ENCODE measurements at regions not wholly inside any gene's neighbourhood (a gene's known extent, or its start where the extent isn't known, plus 50 kb on each side); places are given as distances from the start of the nearest gene placed in this dataset.

DNA sequence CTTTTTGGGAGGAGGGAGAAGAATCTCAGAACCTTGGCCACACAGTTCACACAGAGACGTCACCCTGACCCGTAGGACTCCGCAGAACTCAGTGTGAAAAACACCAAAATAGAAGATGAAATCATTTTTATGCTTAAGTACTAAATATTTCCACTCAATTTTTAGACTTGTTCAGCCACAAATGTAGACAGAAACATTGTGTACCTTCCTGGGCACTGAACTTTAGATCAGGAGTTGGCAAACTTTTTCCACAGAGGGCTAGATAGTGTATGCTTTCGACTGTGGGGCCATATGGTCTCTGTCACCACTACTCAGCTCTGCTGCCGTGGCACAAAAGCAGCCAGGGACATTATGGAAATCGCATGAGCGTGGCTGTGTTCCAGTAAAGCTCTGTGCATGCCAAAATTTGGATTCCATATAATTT lies 61.8 kb upstream of the STOX2 start:
- peaks cover 3% of the 10 kb centered on the region; the same call in 1 of the 2 replicates for H3K9me3 ChIP-seq (ENCODE audit: insufficient read depth, low read depth, low read length)
- no peaks in the 10 kb centered on the region for H3K4me1 ChIP-seq (ENCODE audit: insufficient read depth, low read length, poor library complexity, severe bottlenecking)
- H3K4me2 ChIP-seq (ENCODE audit: low read depth, low read length, poor library complexity, severe bottlenecking) = no peak overlapping the region
- H3K27me3 ChIP-seq (ENCODE audit: insufficient read depth, low read length, poor library complexity, severe bottlenecking) = no peaks in the 10 kb centered on the region
- no peak overlapping the region for H3K4me3 ChIP-seq (ENCODE audit: low read length, poor library complexity, severe bottlenecking)
- TF ChIP-seq EZH2phosphoT487 (IDR thresholded peaks at IDR 0.05; ENCODE audit: borderline replicate concordance) = no peak
- TF ChIP-seq, protein P1, sequence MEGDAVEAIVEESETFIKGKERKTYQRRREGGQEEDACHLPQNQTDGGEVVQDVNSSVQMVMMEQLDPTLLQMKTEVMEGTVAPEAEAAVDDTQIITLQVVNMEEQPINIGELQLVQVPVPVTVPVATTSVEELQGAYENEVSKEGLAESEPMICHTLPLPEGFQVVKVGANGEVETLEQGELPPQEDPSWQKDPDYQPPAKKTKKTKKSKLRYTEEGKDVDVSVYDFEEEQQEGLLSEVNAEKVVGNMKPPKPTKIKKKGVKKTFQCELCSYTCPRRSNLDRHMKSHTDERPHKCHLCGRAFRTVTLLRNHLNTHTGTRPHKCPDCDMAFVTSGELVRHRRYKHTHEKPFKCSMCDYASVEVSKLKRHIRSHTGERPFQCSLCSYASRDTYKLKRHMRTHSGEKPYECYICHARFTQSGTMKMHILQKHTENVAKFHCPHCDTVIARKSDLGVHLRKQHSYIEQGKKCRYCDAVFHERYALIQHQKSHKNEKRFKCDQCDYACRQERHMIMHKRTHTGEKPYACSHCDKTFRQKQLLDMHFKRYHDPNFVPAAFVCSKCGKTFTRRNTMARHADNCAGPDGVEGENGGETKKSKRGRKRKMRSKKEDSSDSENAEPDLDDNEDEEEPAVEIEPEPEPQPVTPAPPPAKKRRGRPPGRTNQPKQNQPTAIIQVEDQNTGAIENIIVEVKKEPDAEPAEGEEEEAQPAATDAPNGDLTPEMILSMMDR (conservative IDR thresholded peaks at IDR 0.05; ENCODE audit: low read length) = no peak
- no peaks in the 10 kb centered on the region for H3K36me3 ChIP-seq (ENCODE audit: insufficient read depth, low read length)
- H3F3A ChIP-seq (ENCODE audit: low read depth) = no peaks in the 10 kb centered on the region
- H4K20me1 ChIP-seq (ENCODE audit: insufficient read depth, low read length, poor library complexity, severe bottlenecking) = no peaks in the 10 kb centered on the region
- H2AFZ ChIP-seq (ENCODE audit: low read length) = no peak overlapping the region
- no peaks in the 10 kb centered on the region for H3K9me2 ChIP-seq (replicated peaks; ENCODE audit: low read depth, low read length)
- H3K9ac ChIP-seq (ENCODE audit: low read depth, low read length, poor library complexity, severe bottlenecking) = no peak overlapping the region
- H3K79me2 ChIP-seq (ENCODE audit: insufficient read depth, low read length) = no peaks in the 10 kb centered on the region

GRCh38 chr4:183846951-183847350 lies 58.2 kb upstream of the STOX2 start:
- no peak overlapping the region for H3K4me2 ChIP-seq (ENCODE audit: low read depth, low read length, poor library complexity, severe bottlenecking)
- no peaks in the 10 kb centered on the region for H3K79me2 ChIP-seq (ENCODE audit: insufficient read depth, low read length)

DNA sequence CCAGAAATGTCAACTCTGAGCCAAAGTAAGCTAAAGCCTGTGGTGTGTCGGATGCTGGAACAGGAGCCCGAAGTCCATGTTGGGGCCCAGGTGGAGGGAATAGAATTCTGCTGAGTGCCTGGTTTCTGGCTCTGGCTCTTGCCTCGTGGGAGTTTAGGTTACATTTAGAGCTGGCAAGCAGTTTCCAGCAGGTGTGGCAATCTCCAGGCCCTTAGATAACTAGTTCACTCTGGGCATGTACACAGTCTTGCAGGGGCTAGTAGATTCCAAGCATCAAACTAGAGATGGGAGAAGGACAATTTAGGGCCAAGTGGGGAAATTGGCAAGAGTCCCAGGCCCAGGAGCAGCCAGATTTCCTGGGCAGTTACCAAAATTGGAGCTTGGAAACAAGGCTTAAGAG lies 56.3 kb upstream of the STOX2 start:
- H3K4me1 ChIP-seq (ENCODE audit: insufficient read depth, low read length, poor library complexity, severe bottlenecking) = peaks cover 6% of the 10 kb centered on the region
- H4K20me1 ChIP-seq (ENCODE audit: insufficient read depth, low read length, poor library complexity, severe bottlenecking) = no peaks in the 10 kb centered on the region
- H3K9me2 ChIP-seq (replicated peaks; ENCODE audit: low read depth, low read length) = no peaks in the 10 kb centered on the region
- no peaks in the 10 kb centered on the region for H3K79me2 ChIP-seq (ENCODE audit: insufficient read depth, low read length)
- H3F3A ChIP-seq (ENCODE audit: low read depth) = no peaks in the 10 kb centered on the region
- H2AFZ ChIP-seq (ENCODE audit: low read length) = no peak overlapping the region
- TF ChIP-seq, protein P1 (conservative IDR thresholded peaks at IDR 0.05; ENCODE audit: low read length) = no peak
- no peak for TF ChIP-seq EZH2phosphoT487 (IDR thresholded peaks at IDR 0.05; ENCODE audit: borderline replicate concordance)
- H3K27me3 ChIP-seq (ENCODE audit: insufficient read depth, low read length, poor library complexity, severe bottlenecking) = no peaks in the 10 kb centered on the region
- H3K9me3 ChIP-seq (ENCODE audit: insufficient read depth, low read depth, low read length) = peaks cover 3% of the 10 kb centered on the region; the same call in 1 of the 2 replicates
- no peak overlapping the region for H3K4me3 ChIP-seq (ENCODE audit: low read length, poor library complexity, severe bottlenecking)
- H3K9ac ChIP-seq (ENCODE audit: low read depth, low read length, poor library complexity, severe bottlenecking) = no peak overlapping the region
- H3K4me2 ChIP-seq (ENCODE audit: low read depth, low read length, poor library complexity, severe bottlenecking) = no peak overlapping the region
- no peaks in the 10 kb centered on the region for H3K36me3 ChIP-seq (ENCODE audit: insufficient read depth, low read length)

More at GRCh38 chr4:183846951-183847350, 58.2 kb upstream of the STOX2 start:
- H3F3A ChIP-seq (ENCODE audit: low read depth) = no peaks in the 10 kb centered on the region
- H3K9me3 ChIP-seq (ENCODE audit: insufficient read depth, low read depth, low read length) = peaks cover 3% of the 10 kb centered on the region; the same call in 1 of the 2 replicates
- no peaks in the 10 kb centered on the region for H3K4me1 ChIP-seq (ENCODE audit: insufficient read depth, low read length, poor library complexity, severe bottlenecking)
- H3K36me3 ChIP-seq (ENCODE audit: insufficient read depth, low read length) = no peaks in the 10 kb centered on the region
- no peak overlapping the region for H3K4me3 ChIP-seq (ENCODE audit: low read length, poor library complexity, severe bottlenecking)
- no peaks in the 10 kb centered on the region for H3K27me3 ChIP-seq (ENCODE audit: insufficient read depth, low read length, poor library complexity, severe bottlenecking)
- no peak overlapping the region for H2AFZ ChIP-seq (ENCODE audit: low read length)
- no peak overlapping the region for H3K9ac ChIP-seq (ENCODE audit: low read depth, low read length, poor library complexity, severe bottlenecking)
- no peak for TF ChIP-seq EZH2phosphoT487 (IDR thresholded peaks at IDR 0.05; ENCODE audit: borderline replicate concordance)
- TF ChIP-seq, protein P1 (conservative IDR thresholded peaks at IDR 0.05; ENCODE audit: low read length) = no peak
- no peaks in the 10 kb centered on the region for H4K20me1 ChIP-seq (ENCODE audit: insufficient read depth, low read length, poor library complexity, severe bottlenecking)
- no peaks in the 10 kb centered on the region for H3K9me2 ChIP-seq (replicated peaks; ENCODE audit: low read depth, low read length)

Measured in Loucy (cell line).